ENCODE measurements at regions not wholly inside any gene's neighbourhood (a gene's known extent, or its start where the extent isn't known, plus 50 kb on each side); places are given as distances from the start of the nearest gene placed in this dataset.

DNA sequence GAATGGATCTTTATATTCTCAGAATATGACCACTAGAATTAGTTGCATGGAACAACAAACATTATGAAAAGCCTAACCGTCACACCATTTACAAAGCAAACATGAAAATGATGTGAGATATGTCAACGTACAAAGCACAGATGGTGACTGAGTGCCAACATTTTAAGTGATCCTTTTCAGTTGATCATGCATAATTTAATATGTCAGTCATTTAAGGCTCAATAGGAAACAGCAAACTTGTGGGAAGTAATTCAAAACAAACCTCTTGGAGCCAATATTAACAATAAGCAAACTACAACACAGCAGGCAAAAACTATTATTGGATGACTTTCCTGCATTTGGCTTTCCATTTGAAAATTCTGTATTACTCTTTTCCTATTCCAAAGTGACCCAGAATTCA, 277.6 kb downstream of the SLITRK6 start:
- DNase-seq, result no peak
- no peaks in the 10 kb centered on the region for H3K36me3 ChIP-seq

DNA sequence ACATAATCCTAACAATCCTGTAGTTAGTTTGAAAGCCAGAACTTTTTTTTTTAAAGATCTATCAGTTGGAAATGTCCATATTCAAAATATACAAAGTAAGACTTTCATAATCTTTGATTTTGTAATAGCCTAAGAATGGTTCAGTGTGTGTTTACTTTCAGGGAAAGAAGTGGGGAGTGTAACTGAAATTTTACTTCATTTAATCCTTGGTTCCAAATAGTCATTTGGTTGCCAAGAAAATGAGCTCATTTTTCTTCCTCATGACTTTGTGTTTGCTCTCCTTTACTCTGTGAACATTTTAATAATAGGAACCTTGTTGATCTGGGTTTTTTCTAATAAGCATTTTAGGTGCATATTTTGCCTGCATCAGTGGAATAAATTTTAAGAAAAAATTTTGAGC, 278.8 kb downstream of the SLITRK6 start:
- DNase-seq, result no peak
- TF ChIP-seq, protein P1, sequence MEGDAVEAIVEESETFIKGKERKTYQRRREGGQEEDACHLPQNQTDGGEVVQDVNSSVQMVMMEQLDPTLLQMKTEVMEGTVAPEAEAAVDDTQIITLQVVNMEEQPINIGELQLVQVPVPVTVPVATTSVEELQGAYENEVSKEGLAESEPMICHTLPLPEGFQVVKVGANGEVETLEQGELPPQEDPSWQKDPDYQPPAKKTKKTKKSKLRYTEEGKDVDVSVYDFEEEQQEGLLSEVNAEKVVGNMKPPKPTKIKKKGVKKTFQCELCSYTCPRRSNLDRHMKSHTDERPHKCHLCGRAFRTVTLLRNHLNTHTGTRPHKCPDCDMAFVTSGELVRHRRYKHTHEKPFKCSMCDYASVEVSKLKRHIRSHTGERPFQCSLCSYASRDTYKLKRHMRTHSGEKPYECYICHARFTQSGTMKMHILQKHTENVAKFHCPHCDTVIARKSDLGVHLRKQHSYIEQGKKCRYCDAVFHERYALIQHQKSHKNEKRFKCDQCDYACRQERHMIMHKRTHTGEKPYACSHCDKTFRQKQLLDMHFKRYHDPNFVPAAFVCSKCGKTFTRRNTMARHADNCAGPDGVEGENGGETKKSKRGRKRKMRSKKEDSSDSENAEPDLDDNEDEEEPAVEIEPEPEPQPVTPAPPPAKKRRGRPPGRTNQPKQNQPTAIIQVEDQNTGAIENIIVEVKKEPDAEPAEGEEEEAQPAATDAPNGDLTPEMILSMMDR (IDR thresholded peaks at IDR 0.05; ENCODE audit: low read depth, low read length), result no peak
- no peaks in the 10 kb centered on the region for H3K36me3 ChIP-seq

More for the DNA sequence above, 277.6 kb downstream of the SLITRK6 start:
- Histone ChIP-seq H3K27me3 (no peaks in the 10 kb centered on the region), H3K4me3 (ENCODE audit: low read depth, low read length) (no peak overlapping the region), H3K4me1 (no peaks in the 10 kb centered on the region), H3K9me3 (no peaks in the 10 kb centered on the region)
- TF ChIP-seq, protein P1 (IDR thresholded peaks at IDR 0.05; ENCODE audit: low read depth, low read length), result no peak

DNA sequence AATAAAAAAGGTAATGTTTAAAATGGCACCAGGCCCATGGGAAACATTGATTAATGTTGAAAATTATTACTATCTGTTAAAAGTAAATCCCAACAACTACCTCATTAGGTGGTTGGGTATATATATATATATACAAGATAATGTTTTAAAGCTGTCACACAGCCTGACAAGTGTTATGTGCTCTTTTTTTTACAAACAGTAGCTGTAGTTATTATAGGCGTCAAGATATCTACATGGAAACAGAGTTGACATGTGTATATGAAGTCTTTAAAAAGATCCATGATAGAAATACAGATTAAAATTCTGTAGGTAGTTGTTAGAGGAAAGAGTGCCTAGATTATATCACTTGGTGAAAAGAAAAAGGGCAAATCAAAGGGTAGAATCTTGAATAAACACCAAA, 279.9 kb downstream of the SLITRK6 start:
- no peaks in the 10 kb centered on the region for H3K9me3 ChIP-seq
- no peaks in the 10 kb centered on the region for H3K27me3 ChIP-seq
- no peak for DNase-seq
- TF ChIP-seq, protein P1 (IDR thresholded peaks at IDR 0.05; ENCODE audit: low read depth, low read length), result no peak
- no peaks in the 10 kb centered on the region for H3K36me3 ChIP-seq
- H3K4me1 ChIP-seq, result no peaks in the 10 kb centered on the region
- H3K4me3 ChIP-seq (ENCODE audit: low read depth, low read length), result no peak overlapping the region

More for the DNA sequence above, 278.8 kb downstream of the SLITRK6 start:
- Histone ChIP-seq H3K27me3 (no peaks in the 10 kb centered on the region), H3K4me3 (ENCODE audit: low read depth, low read length) (no peak overlapping the region), H3K9me3 (no peaks in the 10 kb centered on the region), H3K4me1 (no peaks in the 10 kb centered on the region)

DNA sequence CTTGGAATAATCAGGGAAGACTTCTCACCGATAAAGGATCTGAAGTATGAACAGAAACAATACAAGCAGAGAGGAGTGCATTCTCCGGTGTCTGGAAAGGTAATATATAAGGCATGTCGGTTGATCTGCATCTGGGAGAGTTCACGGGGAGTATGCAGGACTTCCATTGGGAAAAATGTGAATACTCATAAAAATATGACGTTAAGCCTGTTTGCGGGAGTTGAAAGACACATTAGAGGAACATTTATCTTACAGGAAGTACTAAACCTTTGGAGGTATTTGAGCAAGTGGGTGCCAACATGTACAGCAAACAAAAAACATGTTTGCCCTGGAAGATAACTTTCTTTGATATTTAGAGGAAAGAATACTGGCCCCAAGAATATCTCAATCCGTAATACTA, 286.8 kb downstream of the SLITRK6 start:
- TF ChIP-seq, protein P1 (IDR thresholded peaks at IDR 0.05; ENCODE audit: low read depth, low read length), result no peak
- Histone ChIP-seq H3K9me3 (no peaks in the 10 kb centered on the region), H3K4me1 (no peaks in the 10 kb centered on the region), H3K27me3 (no peaks in the 10 kb centered on the region), H3K4me3 (ENCODE audit: low read depth, low read length) (no peak overlapping the region), H3K36me3 (no peaks in the 10 kb centered on the region)
- DNase-seq, result no peak

DNA sequence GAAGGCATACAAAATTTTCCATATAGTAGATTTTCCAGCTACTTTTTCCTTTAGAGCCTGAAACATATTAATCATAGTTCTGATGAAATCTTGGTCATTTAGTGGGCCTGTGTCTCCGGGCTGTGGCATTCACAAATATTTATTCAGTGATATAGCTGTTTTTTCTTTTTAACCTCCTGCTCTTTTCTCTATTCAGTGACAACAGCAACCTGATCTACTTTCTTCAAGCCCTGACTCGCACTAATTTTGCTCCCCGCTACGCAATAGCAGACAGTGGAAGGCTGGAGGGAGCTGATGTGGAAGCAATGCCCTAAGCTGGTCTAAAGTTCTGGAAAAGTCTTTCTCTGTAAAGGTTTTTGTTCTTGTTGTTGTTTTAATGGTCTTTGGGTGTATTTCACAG, 289.7 kb downstream of the SLITRK6 start:
- DNase-seq, result no peak
- no peaks in the 10 kb centered on the region for H3K9me3 ChIP-seq
- H3K4me3 ChIP-seq (ENCODE audit: low read depth, low read length), result no peak overlapping the region
- TF ChIP-seq, protein P1 (IDR thresholded peaks at IDR 0.05; ENCODE audit: low read depth, low read length), result no peak
- no peaks in the 10 kb centered on the region for H3K36me3 ChIP-seq
- H3K27me3 ChIP-seq, result no peaks in the 10 kb centered on the region
- H3K4me1 ChIP-seq, result no peaks in the 10 kb centered on the region

DNA sequence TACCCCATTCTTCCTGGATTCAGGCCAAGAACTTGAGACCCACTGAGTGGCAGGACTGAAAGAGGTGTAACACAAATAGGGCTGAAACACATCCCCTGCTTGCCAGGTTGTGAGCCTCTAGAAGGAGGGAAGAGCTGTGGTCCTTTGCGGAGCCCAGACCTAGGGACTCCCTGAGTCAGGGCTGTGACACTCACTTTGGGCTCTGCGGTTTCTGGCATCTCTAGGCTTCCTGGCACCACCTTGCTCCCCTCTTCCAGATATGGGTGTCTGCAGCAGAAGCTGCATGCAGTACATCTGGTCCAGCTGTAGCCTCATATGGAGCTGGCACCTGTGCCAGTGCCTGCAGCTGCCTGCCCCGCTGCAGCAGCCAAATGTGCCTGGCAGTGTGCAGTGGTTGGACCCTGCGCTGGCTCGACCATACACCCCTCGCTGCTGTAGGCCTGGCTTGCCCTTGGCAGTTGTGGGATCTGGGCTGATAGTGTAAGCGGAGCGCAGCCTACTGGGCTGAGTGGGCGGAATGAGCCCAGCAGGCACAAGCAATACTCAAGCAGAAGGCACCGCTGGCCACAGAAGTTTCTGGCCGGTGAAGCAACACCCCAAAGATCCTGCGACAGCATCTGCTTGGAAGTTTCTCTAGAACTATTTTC, 290.4 kb downstream of the SLITRK6 start:
- TF ChIP-seq, protein P1 (IDR thresholded peaks at IDR 0.05; ENCODE audit: low read depth, low read length), result peak; percentile 33
- H3K9me3 ChIP-seq, result no peaks in the 10 kb centered on the region
- DNase-seq, result peak; percentile 34
- H3K27me3 ChIP-seq, result no peaks in the 10 kb centered on the region
- H3K4me1 ChIP-seq, result no peaks in the 10 kb centered on the region
- no peak overlapping the region for H3K4me3 ChIP-seq (ENCODE audit: low read depth, low read length)
- H3K36me3 ChIP-seq, result no peaks in the 10 kb centered on the region

Data from BE2C (cell line).